Dedifferentiated amniotic fluid mesenchymal stem cell (primary cell): ENCODE measurements at regions not wholly inside any gene's neighbourhood (a gene's known extent, or its start where the extent isn't known, plus 50 kb on each side); places are given as distances from the start of the nearest gene placed in this dataset.
"Not testable (repeated sequence)": the region's sequence is repeated elsewhere in the genome, so short reads cannot be mapped to it uniquely, and the experiment has no call there.

ENCODE experiments used
- DNase-seq: peaks from one replicate; pipeline ENCODE4 v3.0.0-alpha.2; 2016; ENCODE audit errors: extremely low spot score

- no peak for DNase-seq
These were observed 108.9 kb downstream of the UNCX start for GRCh38 chr7:1341361-1342089.

GRCh38 chr7:1342090-1342640 lies 109.5 kb downstream of the UNCX start:
- DNase-seq: no peak

- DNase-seq: no peak
These were observed 110.9 kb downstream of the UNCX start for GRCh38 chr7:1343551-1343950.

- DNase-seq: no peak
These were observed 111.7 kb downstream of the UNCX start for GRCh38 chr7:1344421-1344820.

GRCh38 chr7:1344981-1345701 lies 112.5 kb downstream of the UNCX start:
- no peak for DNase-seq

GRCh38 chr7:1345796-1346755 lies 113.2 kb downstream of the MICALL2 start:
- no peak for DNase-seq

- DNase-seq: no peak
These were observed 112.4 kb downstream of the MICALL2 start for GRCh38 chr7:1346851-1347250.

GRCh38 chr7:1348096-1348822 lies 111.0 kb downstream of the MICALL2 start:
- DNase-seq: no peak

- no peak for DNase-seq
These were observed 110.4 kb downstream of the MICALL2 start for GRCh38 chr7:1348823-1349335.

- no peak for DNase-seq
These were observed 109.9 kb downstream of the MICALL2 start for GRCh38 chr7:1349351-1349761.

GRCh38 chr7:1351881-1352625 lies 107.2 kb downstream of the MICALL2 start:
- DNase-seq: no peak

GRCh38 chr7:1352656-1353271 lies 106.5 kb downstream of the MICALL2 start:
- DNase-seq: no peak

GRCh38 chr7:1354661-1355567 lies 104.4 kb downstream of the MICALL2 start:
- DNase-seq: no peak

- DNase-seq: no peak
These were observed 103.5 kb downstream of the MICALL2 start for GRCh38 chr7:1355568-1356340.

- not testable (repeated sequence) for DNase-seq
These were observed 102.4 kb downstream of the MICALL2 start for GRCh38 chr7:1356853-1357252.

GRCh38 chr7:1357260-1357600 lies 102.0 kb downstream of the MICALL2 start:
- not testable (repeated sequence) for DNase-seq

GRCh38 chr7:1357601-1358271 lies 101.5 kb downstream of the MICALL2 start:
- DNase-seq: no peak
